Ovary (tissue), 3 donors: ENCODE measurements at regions not wholly inside any gene's neighbourhood (a gene's known extent, or its start where the extent isn't known, plus 50 kb on each side); places are given as distances from the start of the nearest gene placed in this dataset.

Experiments
- EP300 ChIP-seq: sonication (generic); formaldehyde crosslinking; IDR thresholded peaks from one replicate; pipeline ENCODE4 v1.6.1; 2017; ENCODE audit warnings: antibody characterized with exemption
- POLR2A ChIP-seq: fragments of 450-650 bp; IDR thresholded peaks from one replicate; pipeline ENCODE4 v1.6.1; 2017; ENCODE audit warnings: antibody characterized with exemption, mild to moderate bottlenecking, moderate library complexity
- TF ChIP-seq, protein P1 (sequence below), 3 donors: fragments of 450-650 bp in 2 of 3; fragments of 200-600 bp in 1 of 3; IDR thresholded peaks; one replicate each; pipeline versions ENCODE4 v1.5.1 to v1.8.0; 2016 to 2022; ENCODE audit warnings: antibody characterized with exemption in 3 of 3, mild to moderate bottlenecking in 1 of 3
- donor health status: DM: no; HTN: no; CAD: no.

DNA sequence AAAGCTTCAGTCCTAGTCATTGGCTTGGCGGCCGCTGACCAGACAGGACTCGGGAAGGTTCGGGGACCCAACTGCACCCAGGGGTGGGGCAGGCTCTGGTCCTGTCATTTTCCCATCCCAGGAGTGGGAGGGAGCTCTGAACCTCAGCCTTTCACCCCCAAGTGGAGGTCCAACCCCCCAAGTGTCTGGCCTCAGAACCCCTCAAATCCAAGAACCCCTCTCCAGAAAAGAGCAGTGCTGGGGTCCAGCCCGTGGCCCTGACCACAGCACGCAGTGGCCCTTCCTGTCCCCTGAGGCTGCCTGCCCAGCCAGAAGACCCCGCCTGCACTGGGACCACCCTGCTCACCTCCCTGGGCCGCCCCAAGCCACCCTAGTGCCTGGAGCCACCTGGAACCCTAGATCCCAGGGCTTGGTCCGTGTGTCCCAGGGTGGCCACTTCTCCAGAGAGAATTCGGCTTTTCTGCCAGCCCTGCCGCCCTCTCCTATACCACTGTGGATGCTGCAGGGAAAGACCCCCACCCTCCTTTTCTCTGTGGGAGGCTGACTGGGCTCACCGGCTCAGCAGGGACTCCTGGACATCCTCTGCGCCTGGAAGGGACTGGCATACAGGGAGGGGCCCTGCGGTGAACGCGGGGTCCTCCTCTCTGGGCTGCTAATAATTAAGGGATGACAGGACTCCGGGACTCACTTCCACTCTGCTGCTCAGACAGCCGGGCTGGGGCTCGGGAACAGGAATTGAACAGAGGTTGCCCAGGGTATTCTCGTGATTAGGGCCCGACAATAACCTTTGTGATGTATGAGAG is 326.9 kb upstream of the SFSWAP start:
- TF ChIP-seq, protein P1, sequence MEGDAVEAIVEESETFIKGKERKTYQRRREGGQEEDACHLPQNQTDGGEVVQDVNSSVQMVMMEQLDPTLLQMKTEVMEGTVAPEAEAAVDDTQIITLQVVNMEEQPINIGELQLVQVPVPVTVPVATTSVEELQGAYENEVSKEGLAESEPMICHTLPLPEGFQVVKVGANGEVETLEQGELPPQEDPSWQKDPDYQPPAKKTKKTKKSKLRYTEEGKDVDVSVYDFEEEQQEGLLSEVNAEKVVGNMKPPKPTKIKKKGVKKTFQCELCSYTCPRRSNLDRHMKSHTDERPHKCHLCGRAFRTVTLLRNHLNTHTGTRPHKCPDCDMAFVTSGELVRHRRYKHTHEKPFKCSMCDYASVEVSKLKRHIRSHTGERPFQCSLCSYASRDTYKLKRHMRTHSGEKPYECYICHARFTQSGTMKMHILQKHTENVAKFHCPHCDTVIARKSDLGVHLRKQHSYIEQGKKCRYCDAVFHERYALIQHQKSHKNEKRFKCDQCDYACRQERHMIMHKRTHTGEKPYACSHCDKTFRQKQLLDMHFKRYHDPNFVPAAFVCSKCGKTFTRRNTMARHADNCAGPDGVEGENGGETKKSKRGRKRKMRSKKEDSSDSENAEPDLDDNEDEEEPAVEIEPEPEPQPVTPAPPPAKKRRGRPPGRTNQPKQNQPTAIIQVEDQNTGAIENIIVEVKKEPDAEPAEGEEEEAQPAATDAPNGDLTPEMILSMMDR (IDR thresholded peaks at IDR 0.05) = no peak
- no peak for TF ChIP-seq POLR2A
- TF ChIP-seq EP300 = no peak
